ENCODE measurements at regions not wholly inside any gene's neighbourhood (a gene's known extent, or its start where the extent isn't known, plus 50 kb on each side); places are given as distances from the start of the nearest gene placed in this dataset.
A peak's percentile ranks its signal among the peaks of the same experiment; 100 is the strongest.
"Not testable (repeated sequence)": the region's sequence is repeated elsewhere in the genome, so short reads cannot be mapped to it uniquely, and the experiment has no call there.

DNA sequence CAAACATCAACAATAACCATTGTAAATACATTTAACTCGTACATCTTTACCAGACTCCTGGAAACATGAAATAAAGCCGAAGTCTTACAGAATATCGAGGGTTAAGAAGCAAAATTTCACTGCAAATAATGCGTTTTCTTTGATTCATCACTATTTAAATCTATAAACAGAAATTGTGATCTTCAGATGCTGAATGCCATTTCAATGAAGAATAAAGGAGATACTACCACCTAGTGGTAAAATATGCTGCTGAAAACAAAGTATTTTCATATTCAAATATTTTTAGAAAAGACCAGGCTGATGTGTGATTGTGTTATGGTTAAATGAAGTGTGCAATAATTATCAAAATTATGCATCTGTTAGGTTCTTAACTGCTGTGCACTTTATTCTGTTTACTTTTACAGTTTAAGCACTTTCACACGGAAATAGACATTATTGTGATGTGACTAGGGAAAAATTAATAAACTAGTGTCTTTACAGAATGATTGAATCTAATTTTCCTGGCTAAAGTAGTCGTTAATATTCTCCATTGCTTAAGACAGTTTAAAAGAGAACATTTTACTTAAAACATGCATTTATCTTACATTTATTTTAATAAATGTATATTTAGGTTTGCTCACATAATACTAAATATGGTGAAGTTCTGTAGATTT is 1093.1 kb downstream of the MRPL39 start:
- no peaks in the 10 kb centered on the region for H3K36me3 Mint-ChIP-seq (ENCODE audit: low read depth)
- H3K4me3 Mint-ChIP-seq = no peak overlapping the region
- no peaks in the 10 kb centered on the region for H3K27me3 Mint-ChIP-seq (ENCODE audit: low read depth)
- TF ChIP-seq, protein P1, sequence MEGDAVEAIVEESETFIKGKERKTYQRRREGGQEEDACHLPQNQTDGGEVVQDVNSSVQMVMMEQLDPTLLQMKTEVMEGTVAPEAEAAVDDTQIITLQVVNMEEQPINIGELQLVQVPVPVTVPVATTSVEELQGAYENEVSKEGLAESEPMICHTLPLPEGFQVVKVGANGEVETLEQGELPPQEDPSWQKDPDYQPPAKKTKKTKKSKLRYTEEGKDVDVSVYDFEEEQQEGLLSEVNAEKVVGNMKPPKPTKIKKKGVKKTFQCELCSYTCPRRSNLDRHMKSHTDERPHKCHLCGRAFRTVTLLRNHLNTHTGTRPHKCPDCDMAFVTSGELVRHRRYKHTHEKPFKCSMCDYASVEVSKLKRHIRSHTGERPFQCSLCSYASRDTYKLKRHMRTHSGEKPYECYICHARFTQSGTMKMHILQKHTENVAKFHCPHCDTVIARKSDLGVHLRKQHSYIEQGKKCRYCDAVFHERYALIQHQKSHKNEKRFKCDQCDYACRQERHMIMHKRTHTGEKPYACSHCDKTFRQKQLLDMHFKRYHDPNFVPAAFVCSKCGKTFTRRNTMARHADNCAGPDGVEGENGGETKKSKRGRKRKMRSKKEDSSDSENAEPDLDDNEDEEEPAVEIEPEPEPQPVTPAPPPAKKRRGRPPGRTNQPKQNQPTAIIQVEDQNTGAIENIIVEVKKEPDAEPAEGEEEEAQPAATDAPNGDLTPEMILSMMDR (IDR thresholded peaks at IDR 0.05; ENCODE audit: unreplicated experiment in 3 of 3) = peak; percentile 45 to 55 (median 48)
- H3K27ac Mint-ChIP-seq = no peak overlapping the region
- H3K4me1 Mint-ChIP-seq = no peaks in the 10 kb centered on the region
- peaks cover under 1% of the 10 kb centered on the region for H3K9me3 Mint-ChIP-seq

GRCh38 chr21:24509131-24509530 is 1098.2 kb downstream of the MRPL39 start:
- Mint-ChIP-seq H3K4me3 (no peak overlapping the region), H3K27ac (no peak overlapping the region), H3K4me1 (no peaks in the 10 kb centered on the region), H3K9me3 (peaks cover 20% of the 10 kb centered on the region), H3K27me3 (ENCODE audit: low read depth) (no peaks in the 10 kb centered on the region), H3K36me3 (ENCODE audit: low read depth) (no peaks in the 10 kb centered on the region)
- TF ChIP-seq, protein P1 (IDR thresholded peaks at IDR 0.05; ENCODE audit: unreplicated experiment in 3 of 3) = no peak

GRCh38 chr21:24486973-24487372 is 1120.3 kb downstream of the MRPL39 start:
- TF ChIP-seq, protein P1 (IDR thresholded peaks at IDR 0.05; ENCODE audit: unreplicated experiment in 3 of 3) = no peak
- H3K4me1 Mint-ChIP-seq = no peaks in the 10 kb centered on the region
- no peaks in the 10 kb centered on the region for H3K36me3 Mint-ChIP-seq (ENCODE audit: low read depth)
- H3K9me3 Mint-ChIP-seq = peaks cover 11% of the 10 kb centered on the region
- no peaks in the 10 kb centered on the region for H3K27me3 Mint-ChIP-seq (ENCODE audit: low read depth)
- no peak overlapping the region for H3K4me3 Mint-ChIP-seq
- H3K27ac Mint-ChIP-seq = no peak overlapping the region

DNA sequence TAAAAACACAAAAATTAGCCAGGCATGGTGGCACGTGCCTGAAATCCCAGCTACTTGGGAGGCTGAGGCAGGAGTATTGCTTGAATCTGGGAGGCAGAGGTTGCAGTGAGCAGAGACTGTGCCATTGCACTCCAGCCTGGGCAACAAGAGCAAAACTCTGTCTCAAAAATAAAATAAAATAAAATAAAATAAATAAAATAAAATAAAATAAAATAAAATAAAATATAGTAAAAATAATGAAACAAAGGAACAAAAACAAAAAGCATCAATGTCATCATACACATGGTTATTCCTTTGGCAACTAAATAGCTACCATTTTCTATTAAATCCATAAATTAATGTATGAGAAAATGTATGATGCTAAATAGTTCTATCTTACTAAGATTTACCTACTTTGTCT is 1123.9 kb downstream of the MRPL39 start:
- H3K27ac Mint-ChIP-seq; H3K4me1 Mint-ChIP-seq; H3K4me3 Mint-ChIP-seq; H3K36me3 Mint-ChIP-seq (ENCODE audit: low read depth); H3K27me3 Mint-ChIP-seq (ENCODE audit: low read depth): not testable (repeated sequence)
- H3K9me3 Mint-ChIP-seq = peaks cover 11% of the 10 kb centered on the region

- TF ChIP-seq, protein P1 (IDR thresholded peaks at IDR 0.05; ENCODE audit: unreplicated experiment in 3 of 3) = no peak
- Mint-ChIP-seq H3K27me3 (ENCODE audit: low read depth) (no peaks in the 10 kb centered on the region), H3K27ac (no peak overlapping the region), H3K36me3 (ENCODE audit: low read depth) (no peaks in the 10 kb centered on the region), H3K4me3 (no peak overlapping the region), H3K9me3 (peaks cover 9% of the 10 kb centered on the region), H3K4me1 (no peaks in the 10 kb centered on the region)
Measured at GRCh38 chr21:24470852-24471251, 1136.4 kb downstream of the MRPL39 start.

- no peaks in the 10 kb centered on the region for H3K36me3 Mint-ChIP-seq (ENCODE audit: low read depth)
- H3K9me3 Mint-ChIP-seq = no peaks in the 10 kb centered on the region
- no peaks in the 10 kb centered on the region for H3K27me3 Mint-ChIP-seq (ENCODE audit: low read depth)
- no peak overlapping the region for H3K27ac Mint-ChIP-seq
- H3K4me3 Mint-ChIP-seq = no peak overlapping the region
- H3K4me1 Mint-ChIP-seq = no peaks in the 10 kb centered on the region
- TF ChIP-seq, protein P1 (IDR thresholded peaks at IDR 0.05; ENCODE audit: unreplicated experiment in 3 of 3) = no peak
Measured at GRCh38 chr21:24456358-24456757, 1150.9 kb downstream of the MRPL39 start.

Measured in nephron (organoid).